Endothelial cell of umbilical vein (primary cell): ENCODE measurements at regions not wholly inside any gene's neighbourhood (a gene's known extent, or its start where the extent isn't known, plus 50 kb on each side); places are given as distances from the start of the nearest gene placed in this dataset.

Experiments used
- BruUV-seq: library from RNA; stranded (reverse); fragments of 400-500 nt; replicated peaks from 2 replicates; lab custom pipeline; 2021; lab: Mats Ljungman, UMichigan
- CTCF ChIA-PET: fragments of 300-600, 350-600 bp; sonication (Branson Sonifier 250); formaldehyde crosslinking; loops from one replicate; lab custom pipeline; 2021; ENCODE audit warnings: antibody characterized with exemption, inconsistent platforms; lab: Charles Lee
- POLR2A ChIA-PET: fragments of 300-600, 350-600 bp; sonication (Branson Sonifier 250); formaldehyde crosslinking; loops from one replicate; lab custom pipeline; 2021; ENCODE audit warnings: antibody characterized with exemption, inconsistent platforms; lab: Charles Lee
- DNase-seq: peaks from one replicate; pipeline ENCODE4 v3.0.0-alpha.2; 2011; ENCODE audit warnings: low read depth, low spot score
- FAIRE-seq: peaks from 2 replicates; lab custom pipeline; 2011; peaks lifted over from hg19 to GRCh38; lab: Jason Lieb, UNC
- H2AFZ ChIP-seq: 2 replicates; pipeline ENCODE4 v1.6.0; 2012; ENCODE audit warnings: low read depth, low read length, control low read depth, inconsistent platforms
- H3K27ac ChIP-seq: 2 replicates; pipeline ENCODE4 v1.5.1; 2011; ENCODE audit warnings: low read depth, mild to moderate bottlenecking, control low read depth, low read length, moderate library complexity; ENCODE audit not compliant: insufficient read depth
- H3K27me3 ChIP-seq, 2 experiments: 2 replicates each; pipeline versions ENCODE4 v1.6.0 to v1.6.1; 2011; ENCODE audit warnings: low read length in 2 of 2, mixed read lengths in 1 of 2; ENCODE audit not compliant: control insufficient read depth in 2 of 2, insufficient read depth in 2 of 2
- H3K36me3 ChIP-seq, 2 experiments: 2 replicates in 1 of 2; 3 replicates in 1 of 2; pipeline ENCODE4 v1.5.1; 2011; ENCODE audit warnings: low read length in 2 of 2, mild to moderate bottlenecking in 1 of 2, moderate library complexity in 1 of 2; ENCODE audit not compliant: control insufficient read depth in 2 of 2, insufficient read depth in 2 of 2; ENCODE audit errors: extremely low read depth in 1 of 2
- H3K4me1 ChIP-seq: 3 replicates; pipeline ENCODE4 v1.5.1; 2011; ENCODE audit warnings: mild to moderate bottlenecking, low read length; ENCODE audit not compliant: control insufficient read depth, insufficient read depth; ENCODE audit errors: extremely low read depth
- H3K4me2 ChIP-seq: 2 replicates; pipeline ENCODE4 v1.6.1; 2011; ENCODE audit warnings: low read length, control low read depth, mixed read lengths; ENCODE audit not compliant: insufficient read depth
- H3K4me3 ChIP-seq, 3 experiments: fragments of 200-600 bp in 1 of 3; sonication (generic), shearing (Covaris generic) in 1 of 3; replicated peaks in 1 of 3; 2 replicates each; pipeline ENCODE4 v1.5.1; 2011 to 2016; ENCODE audit warnings: control low read depth in 3 of 3, low read length in 3 of 3, mild to moderate bottlenecking in 2 of 3, inconsistent platforms in 1 of 3, low read depth in 1 of 3, moderate library complexity in 1 of 3; ENCODE audit not compliant: insufficient read depth in 1 of 3
- H3K79me2 ChIP-seq: 2 replicates; pipeline ENCODE4 v1.6.0; 2012; ENCODE audit warnings: low read length, inconsistent platforms; ENCODE audit not compliant: control insufficient read depth, insufficient read depth
- H3K9ac ChIP-seq: replicated peaks from 2 replicates; pipeline ENCODE3; 2011; ENCODE audit warnings: low read length, control low read depth; ENCODE audit not compliant: insufficient read depth; ENCODE audit errors: extremely low read depth
- H3K9me1 ChIP-seq: replicated peaks from 3 replicates; pipeline ENCODE4 v1.6.0; 2011; ENCODE audit warnings: mild to moderate bottlenecking, low read length; ENCODE audit not compliant: control insufficient read depth, insufficient read depth; ENCODE audit errors: extremely low read depth
- H3K9me3 ChIP-seq: replicated peaks from 2 replicates; pipeline ENCODE4 v1.5.1; 2012; ENCODE audit warnings: low read length, inconsistent platforms; ENCODE audit not compliant: control insufficient read depth, insufficient read depth
- H4K20me1 ChIP-seq: replicated peaks from 2 replicates; pipeline ENCODE3; 2011; ENCODE audit warnings: mild to moderate bottlenecking, low read length; ENCODE audit not compliant: control insufficient read depth, insufficient read depth; ENCODE audit errors: extremely low read depth
- CTCF ChIP-seq, 2 donors: IDR thresholded peaks; 1 replicate in 1 of 2; 2 replicates in 1 of 2; pipeline ENCODE4 v1.5.1; 2011; ENCODE audit warnings: low read length in 2 of 2, mild to moderate bottlenecking in 2 of 2, moderate library complexity in 2 of 2, control low read depth in 1 of 2, inconsistent platforms in 1 of 2, low read depth in 1 of 2; ENCODE audit not compliant: insufficient read depth in 1 of 2; ENCODE audit errors: extremely low read depth in 1 of 2
- GATA2 ChIP-seq: IDR thresholded peaks from 2 replicates; pipeline ENCODE4 v1.7.0; 2011; ENCODE audit warnings: low read depth, mild to moderate bottlenecking, moderate library complexity, mixed read lengths, low read length; ENCODE audit not compliant: insufficient read length, insufficient read depth
- JUN ChIP-seq: IDR thresholded peaks from 2 replicates; pipeline ENCODE4 v1.6.1; 2011; ENCODE audit warnings: borderline replicate concordance, low read depth; ENCODE audit not compliant: insufficient read length, insufficient read depth
- MYC ChIP-seq: IDR thresholded peaks from one replicate; pipeline ENCODE4 v1.6.1; 2011; ENCODE audit warnings: mild to moderate bottlenecking, low read depth, low read length
- POLR2A ChIP-seq: IDR thresholded peaks from 2 replicates; pipeline ENCODE4 v1.6.1; 2012; ENCODE audit warnings: low read depth, mild to moderate bottlenecking, control low read depth, low read length
- POLR2AphosphoS5 ChIP-seq: IDR thresholded peaks from 2 replicates; pipeline ENCODE4 v1.6.1; 2012; ENCODE audit warnings: low read depth, mild to moderate bottlenecking, control low read depth, low read length, moderate library complexity; ENCODE audit not compliant: insufficient read depth
- dilution Hi-C: fragments of 300-500 bp; cut with MboI; formaldehyde crosslinking; loops from one replicate; pipeline ENCODE4 v1.15.0; 2019; ENCODE audit warnings: low sequenced_read_pairs; ENCODE audit not compliant: extremely low pct_ligation_motif_present
- intact Hi-C: fragments of 100-400 bp; cut with micrococcal nuclease; formaldehyde crosslinking; loops from one replicate; pipeline ENCODE4 v1.10.0; 2022

GRCh38 chr15:45827766-45828165 is 192.9 kb downstream of the SQOR start:
- ChIA-PET POLR2A (no interaction called here), CTCF (interaction anchor here (1.0 to 1.4 kb wide), 2 partner anchors 8 to 32 kb away, joined by 4 read pairs; no protein-coding TSS in a partner anchor)
- Histone ChIP-seq H3K36me3 (no peaks in the 10 kb centered on the region), H3K9ac (no peak overlapping the region), H3K9me1 (no peaks in the 10 kb centered on the region), H4K20me1 (no peaks in the 10 kb centered on the region), H2AFZ (no peak overlapping the region), H3K9me3 (no peaks in the 10 kb centered on the region), H3K79me2 (no peaks in the 10 kb centered on the region), H3K4me1 (no peaks in the 10 kb centered on the region), H3K4me2 (no peak overlapping the region), H3K4me3 (no peak overlapping the region), H3K27ac (no peak overlapping the region), H3K27me3 (no peaks in the 10 kb centered on the region)
- no peak for FAIRE-seq
- dilution Hi-C loops = no loop called here
- BruUV-seq = no TSS peak
- TF ChIP-seq GATA2 (no peak), JUN (no peak), MYC (no peak), POLR2AphosphoS5 (no peak), CTCF (IDR thresholded peaks at IDR 0.05; ENCODE audit: extremely low read depth in 1 of 2, insufficient read depth in 1 of 2, low read depth in 1 of 2, low read length in 2 of 2) (no peak), POLR2A (no peak)
- intact Hi-C loops = no loop called here
- DNase-seq = no peak
